Esophagus squamous epithelium (tissue), 5 donors: ENCODE measurements at regions not wholly inside any gene's neighbourhood (a gene's known extent, or its start where the extent isn't known, plus 50 kb on each side); places are given as distances from the start of the nearest gene placed in this dataset.

Source experiments
- DNase-seq: peaks from one replicate; lab custom pipeline; 2025; lab: John Stamatoyannopoulos, UW
- H3K27ac ChIP-seq, 4 donors: fragments of 200-600 bp; sonication (generic); one replicate each; pipeline ENCODE4 v1.5.1; 2016 to 2019; ENCODE audit warnings: mild to moderate bottlenecking in 1 of 4
- H3K27me3 ChIP-seq, 4 donors: fragments of 200-600 bp; sonication (generic); 1 replicate in 3 of 4; 2 replicates in 1 of 4; pipeline versions ENCODE4 v1.5.1 to v1.6.0; 2017 to 2021; ENCODE audit warnings: antibody characterized with exemption in 1 of 4
- H3K36me3 ChIP-seq, 3 donors: fragments of 200-600 bp; sonication (generic); one replicate each; pipeline ENCODE4 v1.5.1; 2016 to 2019
- H3K4me1 ChIP-seq, 3 donors: fragments of 200-600 bp; sonication (generic); one replicate each; pipeline ENCODE4 v1.5.1; 2017 to 2019
- H3K4me3 ChIP-seq, 4 donors: fragments of 200-600 bp; sonication (generic); 1 replicate in 3 of 4; 2 replicates in 1 of 4; pipeline ENCODE4 v1.5.1; 2016 to 2019; ENCODE audit warnings: mild to moderate bottlenecking in 2 of 4, moderate library complexity in 1 of 4
- H3K9me3 ChIP-seq, 3 donors: fragments of 200-600 bp; sonication (generic); one replicate each; pipeline ENCODE4 v1.5.1; 2016 to 2019
- CTCF ChIP-seq, 6 experiments: fragments of 450-650 bp in 4 of 6; fragments of 200-600 bp in 2 of 6; sonication (generic) in 2 of 6; IDR thresholded peaks; one replicate each; pipeline ENCODE4 v1.5.1; 2016 to 2019; ENCODE audit warnings: antibody characterized with exemption in 6 of 6, mild to moderate bottlenecking in 4 of 6, moderate library complexity in 4 of 6
- POLR2A ChIP-seq, 4 donors: fragments of 450-650 bp; IDR thresholded peaks; one replicate each; pipeline ENCODE4 v1.6.1; 2017; ENCODE audit warnings: antibody characterized with exemption in 4 of 4, mild to moderate bottlenecking in 4 of 4, moderate library complexity in 3 of 4
- WGBS, 2 donors: methylation state at CpG; one replicate each; pipeline ENCODE4 v1.1.5; 2018; 5-methylcytosine and 5-hydroxymethylcytosine counted together
- intact Hi-C: fragments of 100-400 bp; cut with DNase I; formaldehyde crosslinking; loops from one replicate; pipeline ENCODE4 v1.15.0; 2022
- donor health status: DM: yes; HTN: yes; CAD: no.

- Histone ChIP-seq H3K27me3 (no peaks in the 10 kb centered on the region), H3K9me3 (no peaks in the 10 kb centered on the region), H3K36me3 (no peaks in the 10 kb centered on the region), H3K4me3 (no peak overlapping the region), H3K27ac (no peak overlapping the region), H3K4me1 (no peaks in the 10 kb centered on the region)
- TF ChIP-seq POLR2A (IDR thresholded peaks at IDR 0.05) (no peak), CTCF (IDR thresholded peaks at IDR 0.05) (no peak)
- no peak for DNase-seq
- intact Hi-C loops, result no loop called here
- 39 to 55% methylated on average over 1 of the region's 1 CpG for WGBS, 2 donors
Measured at GRCh38 chr1:239067058-239067457, 319.3 kb upstream of the CHRM3 start.

DNA sequence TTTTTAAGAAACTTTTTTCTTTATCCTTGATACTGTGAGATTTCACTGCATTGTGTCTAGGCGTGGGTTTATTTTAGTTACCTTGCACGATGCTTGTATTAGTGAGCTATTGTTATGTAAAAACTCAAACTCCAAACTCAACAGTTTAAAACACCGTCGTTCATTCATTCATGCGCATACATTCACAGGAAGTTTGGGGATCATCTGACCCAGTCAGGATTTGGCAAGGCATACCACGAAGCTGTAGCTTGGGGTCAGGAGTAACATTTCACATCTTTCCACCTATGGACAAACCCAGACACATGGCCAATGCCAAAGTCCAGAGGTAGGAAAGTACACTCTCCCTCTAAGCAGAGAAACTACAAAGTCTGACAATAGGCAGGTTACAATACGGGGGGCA is 324.6 kb upstream of the CHRM3 start:
- intact Hi-C loops, result no loop called here
- H3K36me3 ChIP-seq, result no peaks in the 10 kb centered on the region

GRCh38 chr1:239058190-239058589 is 328.2 kb upstream of the CHRM3 start:
- Histone ChIP-seq H3K4me1 (no peaks in the 10 kb centered on the region), H3K27ac (no peak overlapping the region), H3K4me3 (no peak overlapping the region), H3K27me3 (no peaks in the 10 kb centered on the region), H3K36me3 (no peaks in the 10 kb centered on the region), H3K9me3 (peaks cover 0 to 3% (median 0%) of the 10 kb centered on the region in 3 donors)
- intact Hi-C loops, result no loop called here
- 62 to 63% methylated on average over 5 to 6 of the region's 6 CpGs for WGBS, 2 donors
- no peak for DNase-seq
- TF ChIP-seq POLR2A (IDR thresholded peaks at IDR 0.05), result no peak
- no peak for TF ChIP-seq CTCF (IDR thresholded peaks at IDR 0.05)

More for the DNA sequence above, 324.6 kb upstream of the CHRM3 start:
- TF ChIP-seq CTCF (IDR thresholded peaks at IDR 0.05), result no peak
- TF ChIP-seq POLR2A (IDR thresholded peaks at IDR 0.05), result no peak
- DNase-seq, result no peak
- H3K4me1 ChIP-seq, result no peaks in the 10 kb centered on the region
- no peaks in the 10 kb centered on the region for H3K9me3 ChIP-seq
- H3K27ac ChIP-seq, result no peak overlapping the region
- H3K27me3 ChIP-seq, result no peaks in the 10 kb centered on the region
- no peak overlapping the region for H3K4me3 ChIP-seq
- 61 to 73% methylated on average over 7 of the region's 7 CpGs for WGBS, 2 donors

DNA sequence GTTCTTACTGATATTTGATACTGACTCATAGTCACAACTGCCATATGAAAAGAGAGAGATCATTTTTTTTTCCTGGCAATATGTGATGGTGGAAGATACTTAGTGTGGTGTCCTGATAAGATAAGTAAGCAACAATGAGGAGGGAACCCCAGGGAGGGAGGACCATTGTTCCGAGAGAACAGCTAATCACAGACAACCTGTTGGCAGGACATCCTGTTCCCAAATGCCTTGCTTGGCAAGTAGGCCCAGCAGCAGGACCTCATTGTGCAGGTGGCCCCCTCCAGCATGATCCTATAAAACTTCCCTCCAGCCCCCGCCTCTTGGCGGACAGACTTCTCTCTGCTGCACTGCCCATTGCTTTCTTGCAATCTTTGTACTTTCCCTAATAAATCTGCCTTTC is 329.4 kb upstream of the CHRM3 start:
- 76 to 87% methylated on average over 3 of the region's 3 CpGs for WGBS, 2 donors

DNA sequence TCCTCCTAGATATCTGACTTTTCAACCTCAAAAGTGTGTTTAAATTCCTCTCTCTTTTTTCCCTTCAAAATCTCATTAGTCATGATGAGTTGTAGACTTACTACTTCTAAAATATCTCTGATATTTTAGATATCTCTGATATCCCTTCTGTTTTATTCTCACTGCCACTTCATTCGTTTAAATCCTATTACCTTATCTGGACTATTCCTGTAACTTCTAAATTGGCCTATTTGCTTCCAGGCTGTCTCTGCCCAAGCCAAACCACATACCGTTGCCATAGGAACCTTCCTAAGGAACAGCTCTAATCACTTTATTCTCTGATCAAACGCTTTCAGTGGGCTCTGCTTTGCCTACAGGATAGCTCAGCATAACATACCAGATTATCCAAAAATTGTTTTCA is 333.1 kb upstream of the CHRM3 start:
- Histone ChIP-seq H3K27ac (no peak overlapping the region), H3K27me3 (no peaks in the 10 kb centered on the region), H3K4me1 (no peaks in the 10 kb centered on the region), H3K36me3 (no peaks in the 10 kb centered on the region), H3K9me3 (peaks cover 0 to 3% (median 0%) of the 10 kb centered on the region in 3 donors), H3K4me3 (no peak overlapping the region)
- no peak for DNase-seq
- no peak for TF ChIP-seq POLR2A (IDR thresholded peaks at IDR 0.05)
- no peak for TF ChIP-seq CTCF (IDR thresholded peaks at IDR 0.05)
- 45 to 48% methylated on average over 3 of the region's 3 CpGs for WGBS, 2 donors
- intact Hi-C loops, result no loop called here

More for the DNA sequence above, 329.4 kb upstream of the CHRM3 start:
- TF ChIP-seq CTCF (IDR thresholded peaks at IDR 0.05), result no peak
- TF ChIP-seq POLR2A (IDR thresholded peaks at IDR 0.05), result no peak
- Histone ChIP-seq H3K36me3 (no peaks in the 10 kb centered on the region), H3K27me3 (no peaks in the 10 kb centered on the region), H3K27ac (no peak overlapping the region), H3K4me3 (no peak overlapping the region), H3K9me3 (peaks cover 0 to 3% (median 0%) of the 10 kb centered on the region in 3 donors), H3K4me1 (no peaks in the 10 kb centered on the region)
- DNase-seq, result no peak
- intact Hi-C loops, result no loop called here
